ENCODE measurements at regions not wholly inside any gene's neighbourhood (a gene's known extent, or its start where the extent isn't known, plus 50 kb on each side); places are given as distances from the start of the nearest gene placed in this dataset.

- DNase-seq (ENCODE audit: low read depth) = no peak
Measured at GRCh38 chr14:98489115-98489514, 782.9 kb downstream of the BCL11B start.

DNA sequence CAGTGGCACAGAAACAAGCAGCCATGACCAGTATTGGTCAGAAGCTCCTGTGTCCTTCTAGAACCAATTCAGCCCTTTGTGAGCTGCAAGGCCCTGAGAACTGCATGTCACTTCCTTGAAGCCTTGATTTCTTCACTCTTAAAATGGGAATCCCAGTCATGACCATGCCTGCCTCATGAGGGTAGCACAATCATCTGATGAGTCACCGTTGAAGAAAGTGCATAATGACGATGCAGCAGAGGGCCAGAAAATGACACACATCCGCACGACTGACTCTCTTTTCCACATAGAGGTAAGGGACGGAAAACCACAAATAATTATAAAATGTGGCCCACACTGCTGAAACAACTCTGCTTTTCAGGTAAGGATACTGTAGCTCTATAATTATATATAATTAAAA, 777.4 kb downstream of the BCL11B start:
- DNase-seq (ENCODE audit: low read depth) = no peak

DNA sequence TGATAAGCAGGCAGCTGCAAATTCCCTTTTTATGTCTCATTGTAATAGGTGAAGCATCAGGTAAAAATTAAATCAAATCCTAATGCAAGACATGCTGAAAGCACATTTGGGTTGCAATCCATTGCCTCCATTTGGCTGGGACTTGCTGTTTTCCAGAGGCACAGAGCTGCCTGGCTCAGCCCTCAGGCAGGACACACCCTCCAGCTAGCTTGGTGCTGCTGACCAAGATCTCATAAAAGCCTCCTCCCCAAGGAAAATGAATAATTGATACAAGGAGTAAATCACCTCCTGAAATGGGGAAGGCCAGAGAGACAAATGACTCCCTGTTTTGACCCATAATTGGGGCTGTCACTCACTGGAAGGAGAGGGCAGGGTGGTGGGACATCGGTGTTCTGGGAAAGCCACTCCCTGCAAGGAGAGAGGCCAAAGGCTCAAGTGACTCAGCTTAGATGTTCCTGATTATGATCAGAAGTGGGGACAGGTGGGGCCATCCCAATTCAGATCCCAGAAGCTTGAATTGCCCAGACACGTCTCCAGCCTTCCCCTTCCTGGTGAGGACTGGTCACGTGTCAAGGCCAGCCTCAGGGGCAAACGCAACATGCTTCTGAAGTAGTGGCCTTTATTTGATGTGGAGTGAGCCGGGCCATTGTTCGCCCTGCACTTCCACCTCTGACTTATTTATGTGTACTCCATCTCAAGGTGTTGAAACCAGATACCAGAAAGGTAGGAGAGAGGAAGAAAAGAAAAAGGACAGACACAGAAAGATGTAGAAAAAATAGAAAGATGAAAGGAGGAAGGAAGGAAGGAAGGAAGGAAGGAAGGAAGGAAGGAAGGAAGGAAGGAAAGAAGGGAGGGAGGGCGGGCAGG, 773.7 kb downstream of the BCL11B start:
- no peak for DNase-seq (ENCODE audit: low read depth)

GRCh38 chr14:98501335-98501734, 770.7 kb downstream of the BCL11B start:
- DNase-seq (ENCODE audit: low read depth) = no peak

GRCh38 chr14:98501836-98502235, 770.2 kb downstream of the BCL11B start:
- no peak for DNase-seq (ENCODE audit: low read depth)

DNA sequence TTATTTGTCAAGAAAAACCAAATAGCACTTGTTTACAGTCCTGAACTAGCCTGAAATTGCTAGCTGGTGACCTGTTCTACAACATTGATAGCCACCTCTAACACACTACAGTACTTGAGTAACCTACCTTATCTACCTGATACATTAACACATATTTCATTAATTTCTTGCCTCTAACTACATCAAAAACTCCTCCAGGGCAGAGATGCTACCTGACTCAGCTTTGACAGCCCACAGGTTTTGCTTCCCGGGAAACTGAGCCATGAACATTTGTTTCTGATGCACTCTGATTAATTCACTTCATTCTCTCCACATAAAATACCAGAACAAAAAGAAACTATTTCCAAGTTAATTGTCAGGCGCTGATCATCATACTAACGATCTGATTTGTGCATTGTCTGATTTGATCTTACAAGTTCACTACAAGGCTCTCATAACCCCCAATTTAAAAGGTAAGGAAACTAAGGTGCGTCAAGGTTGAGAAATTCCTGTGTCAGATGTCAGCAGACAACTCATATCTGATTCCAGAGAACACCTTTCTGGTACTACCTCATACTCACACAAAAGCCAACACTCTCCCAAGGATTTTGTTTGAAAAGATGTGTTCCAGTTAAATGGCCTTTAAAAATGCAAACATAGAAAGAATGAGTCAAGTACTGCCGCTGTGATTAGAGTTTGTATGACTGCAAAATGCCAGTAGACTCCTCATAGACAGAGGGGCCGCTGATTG, 768.7 kb downstream of the BCL11B start:
- no peak for DNase-seq (ENCODE audit: low read depth)

DNA sequence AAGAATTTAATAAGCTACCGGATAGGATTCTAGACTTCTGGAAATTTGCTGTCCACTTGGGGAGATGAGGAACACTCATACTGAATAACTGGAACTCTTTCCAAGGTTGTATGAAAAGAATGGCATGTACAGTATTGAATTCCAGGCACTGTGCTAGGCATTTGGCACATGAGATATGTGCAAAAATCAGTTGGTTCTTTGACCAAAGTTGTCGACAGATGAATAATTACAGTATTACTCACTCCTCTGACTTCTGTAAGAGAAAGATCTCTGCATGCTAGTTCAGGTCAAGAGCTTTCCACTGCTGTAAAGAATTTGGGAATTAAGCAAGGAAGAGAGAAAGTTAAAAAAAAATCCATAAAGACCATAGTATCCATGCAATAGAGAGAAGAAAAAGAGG, 764.7 kb downstream of the BCL11B start:
- DNase-seq (ENCODE audit: low read depth) = no peak

- no peak for DNase-seq (ENCODE audit: low read depth)
Measured at GRCh38 chr14:98510392-98510791, 761.6 kb downstream of the BCL11B start.

- no peak for DNase-seq (ENCODE audit: low read depth)
Measured at GRCh38 chr14:98512501-98513251, 759.3 kb downstream of the BCL11B start.

DNA sequence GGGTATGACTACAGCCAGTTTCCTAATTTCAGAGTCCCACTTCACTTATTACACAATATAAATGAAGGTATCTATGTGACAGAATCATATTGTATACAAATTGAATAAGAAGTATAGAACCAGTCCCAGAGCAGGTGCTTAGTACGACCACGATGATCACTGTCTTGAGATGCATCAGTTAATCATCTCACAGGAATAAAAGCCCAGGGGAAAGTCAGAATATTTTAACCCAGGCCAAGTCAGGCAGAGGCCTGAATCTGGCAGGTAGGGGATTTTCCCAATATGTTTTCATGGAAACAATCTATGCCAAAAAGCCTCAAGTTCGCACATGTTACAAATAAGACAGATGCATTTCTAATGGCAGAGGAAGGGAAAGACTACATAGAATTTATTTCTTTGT, 758.4 kb downstream of the BCL11B start:
- DNase-seq (ENCODE audit: low read depth) = no peak

- DNase-seq (ENCODE audit: low read depth) = no peak
Measured at GRCh38 chr14:98514016-98514415, 758.0 kb downstream of the BCL11B start.

- no peak for DNase-seq (ENCODE audit: low read depth)
Measured at GRCh38 chr14:98536256-98536655, 735.7 kb downstream of the BCL11B start.

DNA sequence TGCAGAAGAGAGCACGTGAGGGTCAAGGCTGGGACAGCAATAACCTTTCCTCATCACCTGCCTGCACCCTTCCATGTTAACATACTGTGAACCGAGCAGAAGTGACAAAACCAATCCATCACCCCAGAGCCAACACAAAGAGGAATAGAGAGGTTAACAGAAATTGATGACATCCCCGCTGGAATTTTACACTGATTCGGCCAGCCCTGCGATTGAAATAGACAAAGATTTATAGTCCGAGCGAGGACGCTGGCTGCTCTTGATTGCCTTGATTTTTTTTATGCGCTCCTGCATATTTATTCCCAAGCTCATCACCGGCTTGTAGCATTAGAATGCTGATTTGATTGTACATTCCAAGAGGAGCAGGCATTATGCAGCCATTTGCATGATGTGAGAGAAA, 729.7 kb downstream of the BCL11B start:
- DNase-seq (ENCODE audit: low read depth) = no peak

DNA sequence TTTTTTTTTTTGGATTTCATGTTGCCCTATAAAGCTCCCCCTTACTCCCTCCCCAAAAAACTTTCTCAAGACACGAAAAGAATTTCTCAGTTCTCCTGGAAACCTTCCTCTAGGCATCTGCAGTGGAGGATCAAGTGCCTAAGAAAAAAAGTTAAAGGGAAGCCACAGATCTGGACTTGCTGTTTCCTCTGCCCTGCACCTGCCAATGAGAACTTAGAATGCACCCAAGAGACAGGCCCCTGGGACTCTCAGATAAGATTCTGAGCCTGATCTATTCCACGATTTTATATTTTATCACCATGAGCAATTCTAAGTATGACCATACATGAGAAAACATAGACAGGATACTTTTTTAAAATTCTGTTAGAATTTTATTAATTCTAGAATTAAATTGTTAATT, 728.9 kb downstream of the BCL11B start:
- DNase-seq (ENCODE audit: low read depth) = no peak

- DNase-seq (ENCODE audit: low read depth) = no peak
Measured at GRCh38 chr14:98544174-98544573, 727.8 kb downstream of the BCL11B start.

- DNase-seq (ENCODE audit: low read depth) = no peak
Measured at GRCh38 chr14:98545181-98545580, 726.8 kb downstream of the BCL11B start.

DNA sequence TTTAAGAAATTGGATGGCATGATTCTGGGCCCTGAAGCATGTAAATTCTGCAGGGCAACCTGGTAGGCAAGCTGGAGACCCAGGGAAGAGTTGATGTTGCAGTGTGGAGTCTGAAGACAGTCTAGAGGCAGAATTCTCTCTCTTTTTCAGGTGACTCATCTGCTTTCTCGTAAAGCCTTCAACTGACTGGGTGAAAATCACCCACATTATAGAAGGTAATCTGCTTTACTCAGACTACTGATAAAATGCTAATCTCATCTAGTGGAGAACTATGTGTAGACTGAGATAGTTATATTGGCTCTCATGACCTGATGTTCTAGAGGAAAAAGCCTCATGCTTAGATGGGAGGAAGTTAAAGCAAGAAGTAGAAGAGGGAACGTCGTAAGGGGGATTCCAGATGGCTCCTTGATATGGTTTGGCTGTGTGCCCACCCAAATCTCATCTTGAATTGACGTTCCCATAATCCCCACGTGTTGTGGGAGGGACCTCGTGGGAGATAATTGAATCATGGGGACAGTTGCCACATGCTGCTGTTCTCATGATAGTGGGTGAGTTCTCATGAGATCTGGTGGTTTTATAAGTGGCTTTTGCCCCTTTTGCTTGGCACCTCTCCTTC, 723.8 kb downstream of the BCL11B start:
- DNase-seq (ENCODE audit: low read depth) = no peak

DNA sequence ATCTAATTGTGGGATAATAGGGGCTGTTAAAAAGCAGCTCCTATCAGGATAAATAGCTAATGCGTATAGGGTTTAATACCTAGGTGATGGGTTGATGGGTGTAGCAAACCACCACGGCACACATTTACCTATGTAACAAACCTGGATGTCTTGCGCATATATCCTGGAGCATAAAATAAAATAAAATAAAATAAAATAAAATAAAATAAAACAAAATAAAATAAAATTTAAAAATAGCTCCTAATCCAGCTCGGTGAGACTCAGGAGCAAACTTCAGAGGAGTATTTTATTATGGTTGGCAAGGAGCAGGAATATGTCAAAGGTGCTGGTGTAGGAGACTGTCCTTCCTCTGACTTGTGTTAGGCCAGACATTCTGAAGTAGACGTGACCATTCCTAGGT, 721.0 kb downstream of the BCL11B start:
- no peak for DNase-seq (ENCODE audit: low read depth)

GRCh38 chr14:98555440-98555839, 716.6 kb downstream of the BCL11B start:
- no peak for DNase-seq (ENCODE audit: low read depth)

GRCh38 chr14:98564006-98564405, 708.0 kb downstream of the BCL11B start:
- no peak for DNase-seq (ENCODE audit: low read depth)

DNA sequence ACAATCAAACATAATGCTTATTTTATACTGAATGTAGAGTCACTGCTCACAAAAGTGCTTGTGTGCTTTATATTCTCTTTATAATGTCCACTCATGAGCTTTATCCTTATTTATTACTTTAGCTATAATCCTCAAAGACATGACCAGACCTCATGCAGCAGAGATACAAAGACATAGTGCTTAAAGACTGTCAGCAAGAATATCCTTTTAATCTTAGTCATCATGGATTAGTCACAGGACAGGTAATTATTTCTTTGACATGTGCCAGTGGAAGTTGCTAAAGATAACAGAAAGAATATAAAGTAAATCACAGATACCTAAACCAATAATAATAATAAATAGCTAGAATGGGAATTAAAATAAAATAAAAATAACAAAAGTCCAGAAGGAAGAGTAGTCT, 707.5 kb downstream of the BCL11B start:
- DNase-seq (ENCODE audit: low read depth) = no peak

DNA sequence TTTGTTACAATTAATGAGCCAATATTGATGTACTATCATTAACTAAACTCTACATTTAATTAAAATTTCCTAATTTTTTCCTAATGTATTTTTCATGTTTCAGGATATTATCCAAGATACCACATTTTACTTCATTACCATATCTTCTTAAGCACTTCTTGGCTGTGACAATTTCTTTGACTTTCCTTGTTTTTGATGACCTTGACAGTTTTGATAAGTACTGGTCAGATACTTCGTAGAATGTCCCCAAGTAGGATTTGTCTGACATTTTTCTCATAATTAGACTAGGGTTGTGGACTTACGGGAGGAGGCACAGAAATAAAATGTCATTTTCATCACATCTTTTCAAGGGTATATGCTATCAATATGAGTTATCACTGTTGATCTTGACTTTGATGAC, 700.9 kb downstream of the BCL11B start:
- DNase-seq (ENCODE audit: low read depth) = no peak
